ENCODE measurements at regions not wholly inside any gene's neighbourhood (a gene's known extent, or its start where the extent isn't known, plus 50 kb on each side); places are given as distances from the start of the nearest gene placed in this dataset.

DNA sequence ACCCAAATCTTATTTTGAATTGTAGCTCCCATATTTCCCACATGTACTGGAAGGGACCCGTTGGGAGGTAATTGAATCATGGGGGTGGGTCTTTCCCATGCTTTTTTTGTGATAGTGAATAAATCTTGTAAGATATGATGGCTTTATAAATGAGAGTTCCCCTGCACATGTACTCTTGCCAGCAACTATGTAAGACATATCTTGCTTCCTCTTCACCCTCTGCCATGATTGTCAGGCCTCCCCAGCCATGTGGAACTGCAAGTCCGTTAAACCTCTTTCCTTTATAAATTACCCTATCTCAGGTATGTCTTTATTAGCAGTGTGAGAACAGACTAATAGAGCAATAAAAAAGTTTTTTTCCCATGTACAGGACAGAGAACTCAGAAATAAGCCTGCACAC, 468.4 kb upstream of the SPHKAP start:
- TF ChIP-seq CTCF (IDR thresholded peaks at IDR 0.05): no peak
- no peak for TF ChIP-seq POLR2A (IDR thresholded peaks at IDR 0.05)
- no peak for TF ChIP-seq POLR2AphosphoS5 (IDR thresholded peaks at IDR 0.05)

Data from stomach (tissue), 4 donors.